RWPE2 (cell line): ENCODE measurements at regions not wholly inside any gene's neighbourhood (a gene's known extent, or its start where the extent isn't known, plus 50 kb on each side); places are given as distances from the start of the nearest gene placed in this dataset.

Experiments
- ATAC-seq: fragments of 200-7000 bp; cut with Tn5 transposase; 3 replicates; pipeline ENCODE4 v1.9.1; 2021; ENCODE audit warnings: low read depth
- DNase-seq: peaks from one replicate; pipeline ENCODE4 v3.0.0-alpha.2; 2020; ENCODE audit warnings: low spot score
- H3K27ac ChIP-seq: fragments of 450-650 bp; 2 replicates; pipeline ENCODE4 v1.5.1; 2017; ENCODE audit warnings: mild to moderate bottlenecking; ENCODE audit not compliant: poor library complexity, severe bottlenecking
- H3K27me3 ChIP-seq: fragments of 250-450 bp; sonication (Bioruptor Pico); 2 replicates; pipeline ENCODE4 v1.5.1; 2021; ENCODE audit warnings: mild to moderate bottlenecking, moderate library complexity; ENCODE audit not compliant: insufficient read depth, poor library complexity, severe bottlenecking
- H3K36me3 ChIP-seq: fragments of 250-450 bp; sonication (Bioruptor Pico); 2 replicates; pipeline ENCODE4 v1.5.1; 2020; ENCODE audit warnings: low read depth, mild to moderate bottlenecking, moderate library complexity
- H3K4me1 ChIP-seq: fragments of 250-450 bp; sonication (Bioruptor Pico); 2 replicates; pipeline ENCODE4 v1.5.1; 2021; ENCODE audit warnings: mild to moderate bottlenecking, moderate library complexity; ENCODE audit not compliant: insufficient read depth, poor library complexity, severe bottlenecking
- H3K4me3 ChIP-seq: fragments of 250-450 bp; sonication (Bioruptor Pico); 2 replicates; pipeline ENCODE4 v1.5.1; 2021; ENCODE audit warnings: mild to moderate bottlenecking, moderate library complexity; ENCODE audit not compliant: severe bottlenecking
- H3K9me3 ChIP-seq: fragments of 250-450 bp; sonication (Bioruptor Pico); 2 replicates; pipeline ENCODE4 v1.5.1; 2021; ENCODE audit warnings: mild to moderate bottlenecking, moderate library complexity; ENCODE audit not compliant: severe bottlenecking
- TF ChIP-seq, protein P1 (sequence below): fragments of 450-650 bp; IDR thresholded peaks from one replicate; pipeline ENCODE4 v1.5.1; 2017; ENCODE audit warnings: mild to moderate bottlenecking, moderate library complexity; ENCODE audit not compliant: poor library complexity, severe bottlenecking

DNA sequence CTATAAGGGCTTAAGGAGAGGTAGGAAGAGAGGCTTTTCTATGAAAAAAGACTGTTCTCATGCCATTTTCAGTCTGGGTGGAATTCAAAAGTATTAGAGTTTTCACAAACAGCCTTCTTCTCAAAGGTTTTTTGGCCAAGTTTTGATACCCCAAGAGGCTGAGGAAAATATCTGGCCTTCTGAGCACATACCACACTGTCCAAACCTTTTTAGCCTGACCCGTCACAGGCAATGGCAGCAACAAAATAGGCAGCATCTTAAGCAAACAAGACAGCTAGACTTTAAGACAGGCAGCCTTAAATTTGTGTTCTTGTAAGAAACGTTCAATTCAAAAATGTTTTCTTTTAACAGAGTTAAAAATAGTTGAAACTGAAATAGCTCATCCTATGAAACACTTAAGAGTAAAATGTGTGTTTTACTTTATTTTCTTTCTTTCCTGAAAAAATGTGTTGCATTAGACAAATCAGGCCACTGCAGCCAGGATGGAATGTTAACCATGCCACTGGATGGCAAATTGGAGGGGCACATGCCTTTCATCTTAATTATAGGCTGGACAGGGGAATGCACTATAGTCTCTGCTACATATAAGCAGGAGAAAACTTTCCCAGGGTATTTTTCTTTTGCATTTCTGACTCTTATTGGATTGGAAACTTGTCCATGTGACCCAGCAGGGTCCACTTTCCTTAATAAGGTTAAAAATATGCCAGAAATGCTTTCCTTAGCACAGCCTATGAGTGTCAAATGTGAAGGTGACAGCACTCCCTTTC lies 315.0 kb downstream of the TGFB2 start:
- H3K9me3 ChIP-seq: no peaks in the 10 kb centered on the region
- no peaks in the 10 kb centered on the region for H3K36me3 ChIP-seq
- peaks cover 37% of the 10 kb centered on the region for H3K4me1 ChIP-seq
- H3K27me3 ChIP-seq: no peaks in the 10 kb centered on the region
- H3K4me3 ChIP-seq: no peak overlapping the region
- ATAC-seq (peak; percentile 42; the same call in 2 of the 3 replicates), DNase-seq (no peak)
- TF ChIP-seq, protein P1, sequence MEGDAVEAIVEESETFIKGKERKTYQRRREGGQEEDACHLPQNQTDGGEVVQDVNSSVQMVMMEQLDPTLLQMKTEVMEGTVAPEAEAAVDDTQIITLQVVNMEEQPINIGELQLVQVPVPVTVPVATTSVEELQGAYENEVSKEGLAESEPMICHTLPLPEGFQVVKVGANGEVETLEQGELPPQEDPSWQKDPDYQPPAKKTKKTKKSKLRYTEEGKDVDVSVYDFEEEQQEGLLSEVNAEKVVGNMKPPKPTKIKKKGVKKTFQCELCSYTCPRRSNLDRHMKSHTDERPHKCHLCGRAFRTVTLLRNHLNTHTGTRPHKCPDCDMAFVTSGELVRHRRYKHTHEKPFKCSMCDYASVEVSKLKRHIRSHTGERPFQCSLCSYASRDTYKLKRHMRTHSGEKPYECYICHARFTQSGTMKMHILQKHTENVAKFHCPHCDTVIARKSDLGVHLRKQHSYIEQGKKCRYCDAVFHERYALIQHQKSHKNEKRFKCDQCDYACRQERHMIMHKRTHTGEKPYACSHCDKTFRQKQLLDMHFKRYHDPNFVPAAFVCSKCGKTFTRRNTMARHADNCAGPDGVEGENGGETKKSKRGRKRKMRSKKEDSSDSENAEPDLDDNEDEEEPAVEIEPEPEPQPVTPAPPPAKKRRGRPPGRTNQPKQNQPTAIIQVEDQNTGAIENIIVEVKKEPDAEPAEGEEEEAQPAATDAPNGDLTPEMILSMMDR: no peak
- H3K27ac ChIP-seq: peak overlapping the region; percentile 77

DNA sequence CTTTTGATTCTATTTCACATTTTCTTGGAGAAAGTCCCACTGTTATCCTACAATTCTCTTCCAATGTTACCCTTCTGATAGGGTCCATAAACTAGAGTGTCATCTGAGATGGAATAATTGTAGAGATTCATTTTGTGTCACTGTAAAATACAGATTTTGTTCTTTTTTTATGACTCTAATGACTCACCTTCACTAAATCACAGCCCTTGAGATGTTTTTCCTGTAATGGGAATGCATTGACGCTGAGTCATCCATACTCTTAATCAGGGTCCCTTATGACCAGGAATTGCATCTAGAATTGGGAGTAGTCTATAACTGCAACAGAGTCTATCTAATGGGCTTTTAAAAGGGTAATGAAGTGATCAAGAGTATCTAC lies 315.5 kb downstream of the TGFB2 start:
- Histone ChIP-seq H3K4me1 (peaks cover 40% of the 10 kb centered on the region), H3K9me3 (no peaks in the 10 kb centered on the region), H3K27me3 (no peaks in the 10 kb centered on the region), H3K36me3 (no peaks in the 10 kb centered on the region), H3K4me3 (no peak overlapping the region), H3K27ac (peak overlapping the region; percentile 77)
- TF ChIP-seq, protein P1: no peak
- peak; percentile 71 for ATAC-seq
- no peak for DNase-seq

DNA sequence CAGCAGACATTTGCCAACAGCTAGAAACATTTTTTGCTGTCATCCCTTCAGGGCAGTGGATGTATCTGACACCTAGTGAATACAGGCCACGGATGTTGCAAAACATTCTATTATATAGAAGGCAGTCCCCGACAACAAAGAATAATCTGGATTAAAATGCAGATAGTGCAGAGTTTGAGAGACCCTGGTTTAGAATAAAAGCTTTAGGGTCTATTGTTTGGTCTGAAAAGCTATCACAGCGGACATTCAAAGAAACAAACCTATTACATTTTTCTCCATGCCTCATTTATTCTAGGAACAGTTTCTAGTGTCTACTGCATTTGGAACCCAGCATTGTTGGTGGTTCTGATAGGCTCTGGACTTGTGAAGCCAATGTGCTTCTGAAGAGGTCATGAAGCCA lies 316.3 kb downstream of the TGFB2 start:
- Histone ChIP-seq H3K27me3 (no peaks in the 10 kb centered on the region), H3K4me1 (peaks cover 40% of the 10 kb centered on the region), H3K9me3 (no peaks in the 10 kb centered on the region), H3K36me3 (no peaks in the 10 kb centered on the region), H3K27ac (peak overlapping the region; percentile 77), H3K4me3 (no peak overlapping the region)
- DNase-seq (no peak), ATAC-seq (no peak)
- TF ChIP-seq, protein P1: no peak

DNA sequence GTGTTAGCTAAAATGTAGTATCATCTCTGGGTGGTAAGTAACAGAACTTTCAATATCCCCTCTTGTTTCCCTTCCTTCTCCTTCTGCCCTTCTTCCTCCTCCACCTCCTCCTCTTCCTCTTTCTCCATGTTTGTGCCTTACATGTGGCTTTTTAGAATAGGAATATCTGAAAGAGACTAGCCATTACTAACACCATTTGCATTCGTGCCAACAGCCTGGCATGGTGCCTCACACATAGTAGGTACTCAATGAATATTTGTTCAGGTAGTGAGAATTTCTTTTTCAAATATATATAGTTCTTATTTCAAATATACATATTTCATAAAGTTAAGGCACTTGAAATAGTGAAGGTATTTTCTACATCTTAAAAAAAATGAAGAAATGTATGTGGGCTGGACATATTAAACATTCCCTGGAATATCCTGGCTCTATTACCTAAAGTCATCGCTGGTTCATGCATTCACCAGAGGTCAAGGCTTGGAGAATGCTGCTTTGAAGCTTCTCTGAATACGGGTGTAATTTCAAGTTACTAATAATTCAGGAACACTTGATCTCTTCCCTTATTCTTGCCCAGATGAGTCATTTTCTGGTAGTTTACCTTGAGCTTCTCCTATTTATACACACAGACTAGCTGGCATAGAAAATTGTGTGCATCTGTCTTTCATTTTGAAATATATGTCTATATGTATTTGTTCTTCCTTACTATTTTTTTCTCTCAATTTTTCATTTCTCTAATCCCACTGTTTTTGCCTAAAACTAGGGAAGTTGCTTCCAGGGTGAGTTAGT lies 319.4 kb downstream of the TGFB2 start:
- ATAC-seq (peak; percentile 84), DNase-seq (no peak)
- H3K4me3 ChIP-seq: no peak overlapping the region

More for the DNA sequence above, 319.4 kb downstream of the TGFB2 start:
- H3K27me3 ChIP-seq: no peaks in the 10 kb centered on the region
- no peaks in the 10 kb centered on the region for H3K36me3 ChIP-seq
- H3K27ac ChIP-seq: peak overlapping the region; percentile 60
- H3K4me1 ChIP-seq: peaks cover 30% of the 10 kb centered on the region
- TF ChIP-seq, protein P1: no peak
- H3K9me3 ChIP-seq: no peaks in the 10 kb centered on the region
